HepG2 (cell line): ENCODE measurements at regions not wholly inside any gene's neighbourhood (a gene's known extent, or its start where the extent isn't known, plus 50 kb on each side); places are given as distances from the start of the nearest gene placed in this dataset.

Source experiments
- ATAC-seq: fragments of 200-7000 bp; cut with Tn5 transposase; 3 replicates; pipeline ENCODE4 v1.9.1; 2020; ENCODE audit warnings: mild to moderate bottlenecking, moderate library complexity
- BruUV-seq: library from RNA; stranded (reverse); fragments of 400-500 nt; replicated peaks from 2 replicates; lab custom pipeline; 2021; lab: Mats Ljungman, UMichigan
- CTCF ChIA-PET: fragments of 300-600 bp; formaldehyde crosslinking; extraction: SDS; loops from one replicate; lab custom pipeline; 2021; ENCODE audit warnings: low total read pairs, inconsistent platforms, low intra/inter-chr PET ratio; lab: Yijun Ruan, JAX
- POLR2A ChIA-PET: fragments of 350-600 bp; sonication (Branson Sonifier 250); formaldehyde crosslinking; loops from one replicate; lab custom pipeline; 2020; ENCODE audit warnings: antibody characterized with exemption, inconsistent platforms; lab: Yijun Ruan, JAX
- DNase-seq: peaks from one replicate; pipeline ENCODE4 v3.0.0-alpha.2; 2015; ENCODE audit warnings: low spot score
- FAIRE-seq: peaks from 3 replicates; lab custom pipeline; 2011; peaks lifted over from hg19 to GRCh38; lab: Jason Lieb, UNC
- H2AFZ ChIP-seq: one replicate; pipeline ENCODE4 v1.6.1; 2011; ENCODE audit warnings: low read length, inconsistent platforms
- H3K27ac ChIP-seq: fragments of 300-600 bp; 3 replicates; pipeline ENCODE4 v1.8.0; 2011; ENCODE audit warnings: mixed run types, mild to moderate bottlenecking, mixed read lengths, low read length, inconsistent platforms; ENCODE audit not compliant: insufficient read depth; ENCODE audit errors: extremely low read length
- H3K27me3 ChIP-seq, 2 experiments: fragments of 200-600 bp in 1 of 2; 2 replicates in 1 of 2; 3 replicates in 1 of 2; pipeline versions ENCODE4 v1.6.0 to v1.8.0; 2011; ENCODE audit warnings: low read length in 2 of 2, mild to moderate bottlenecking in 2 of 2, moderate library complexity in 2 of 2, inconsistent platforms in 1 of 2; ENCODE audit not compliant: insufficient read depth in 2 of 2, control insufficient read depth in 1 of 2
- H3K36me3 ChIP-seq, 2 experiments: fragments of 200-600 bp in 1 of 2; replicated peaks in 1 of 2; 2 replicates in 1 of 2; 3 replicates in 1 of 2; pipeline versions ENCODE4 v1.5.1 to v1.8.0; 2011; ENCODE audit warnings: low read length in 2 of 2, inconsistent platforms in 1 of 2; ENCODE audit not compliant: insufficient read depth in 2 of 2, control insufficient read depth in 1 of 2
- H3K4me1 ChIP-seq: 2 replicates; pipeline ENCODE4 v1.5.1; 2012; ENCODE audit warnings: low read length, inconsistent platforms; ENCODE audit not compliant: insufficient read depth
- H3K4me2 ChIP-seq: 2 replicates; pipeline ENCODE4 v1.6.0; 2011; ENCODE audit warnings: low read depth, low read length, inconsistent platforms
- H3K4me3 ChIP-seq, 3 experiments: fragments of 200-600 bp in 1 of 3; sonication (generic), shearing (Covaris generic) in 1 of 3; replicated peaks in 1 of 3; 2 replicates each; pipeline ENCODE4 v1.5.1; 2011 to 2016; ENCODE audit warnings: low read length in 3 of 3, inconsistent platforms in 2 of 3, low read depth in 2 of 3, mild to moderate bottlenecking in 2 of 3, control low read depth in 1 of 3, mixed read lengths in 1 of 3; ENCODE audit not compliant: insufficient read depth in 1 of 3
- H3K79me2 ChIP-seq: one replicate; pipeline ENCODE4 v1.6.1; 2011; ENCODE audit warnings: low read length, inconsistent platforms; ENCODE audit not compliant: insufficient read depth
- H3K9ac ChIP-seq: 2 replicates; pipeline ENCODE4 v1.6.0; 2011; ENCODE audit warnings: mild to moderate bottlenecking, low read depth, low read length, inconsistent platforms; ENCODE audit not compliant: insufficient read depth
- H3K9me3 ChIP-seq: 2 replicates; pipeline ENCODE4 v1.5.1; 2012; ENCODE audit warnings: mild to moderate bottlenecking, low read length
- H4K20me1 ChIP-seq: 2 replicates; pipeline ENCODE4 v1.6.0; 2011; ENCODE audit warnings: inconsistent platforms, mild to moderate bottlenecking, low read length, moderate library complexity; ENCODE audit not compliant: insufficient read depth
- HES4 ChIP-seq: sonication (generic); formaldehyde crosslinking; IDR thresholded peaks from 2 replicates; pipeline ENCODE4 v1.9.0; 2021; ENCODE audit warnings: mild to moderate bottlenecking, missing genetic modification reagents, borderline replicate concordance
- HNF1A ChIP-seq, 2 experiments: sonication (generic) in 1 of 2; formaldehyde crosslinking in 1 of 2; IDR thresholded peaks; 2 replicates each; pipeline versions ENCODE4 v1.4.0 to v1.6.1; 2016 to 2020; ENCODE audit warnings: borderline replicate concordance in 1 of 2, low read depth in 1 of 2, mild to moderate bottlenecking in 1 of 2, missing genetic modification reagents in 1 of 2
- PPARG ChIP-seq: conservative IDR thresholded peaks from 2 replicates; pipeline ENCODE4 v1.6.1; 2016; ENCODE audit warnings: missing biosample characterization, missing genetic modification reagents
- SMYD3 ChIP-seq: sonication (generic); formaldehyde crosslinking; IDR thresholded peaks from 2 replicates; pipeline ENCODE4 v1.8.1; 2023; ENCODE audit warnings: mild to moderate bottlenecking, missing genetic modification reagents
- ZFX ChIP-seq: sonication (generic); formaldehyde crosslinking; IDR thresholded peaks from 2 replicates; pipeline ENCODE4 v1.4.0; 2020; ENCODE audit warnings: mild to moderate bottlenecking, low read depth, missing genetic modification reagents, moderate library complexity
- ZNF619 ChIP-seq: sonication (generic); formaldehyde crosslinking; IDR thresholded peaks from 2 replicates; pipeline ENCODE4 v1.4.0; 2020; ENCODE audit warnings: mild to moderate bottlenecking, missing genetic modification reagents
- ZSCAN22 ChIP-seq: sonication (generic); formaldehyde crosslinking; IDR thresholded peaks from 2 replicates; pipeline ENCODE4 v1.4.0; 2020; ENCODE audit warnings: mild to moderate bottlenecking, missing genetic modification reagents
- ZSCAN9 ChIP-seq: IDR thresholded peaks from 2 replicates; pipeline ENCODE4 v1.6.1; 2016; ENCODE audit warnings: borderline replicate concordance
- WGBS: methylation state at CpG from one replicate; pipeline ENCODE4 v1.1.6; 2017; ENCODE audit warnings: low lambda C conversion rate; 5-methylcytosine and 5-hydroxymethylcytosine counted together
- in situ Hi-C: cut with HindIII; loops from 2 replicates; pipeline ENCODE4 v1.10.0; 2017; ENCODE audit warnings: low pct_unique_long_range_greater_than_20kb; ENCODE audit not compliant: extremely low pct_ligation_motif_present
- intact Hi-C: fragments of 100-400 bp; cut with micrococcal nuclease; formaldehyde crosslinking; loops from one replicate; pipeline ENCODE4 v1.10.0; 2022; ENCODE audit not compliant: unreplicated experiment

- WGBS, result 3% methylated on average over 8 of the region's 8 CpGs
- no peaks in the 10 kb centered on the region for H3K36me3 ChIP-seq
- no peaks in the 10 kb centered on the region for H3K27me3 ChIP-seq
- TF ChIP-seq PPARG (CRISPR knock-in tag) (no peak), ZSCAN9 (CRISPR knock-in tag) (no peak), ZNF619 (no peak), HNF1A (IDR thresholded peaks at IDR 0.05; ENCODE audit: low read depth) (no peak), HNF1A (CRISPR knock-in tag; IDR thresholded peaks at IDR 0.05; ENCODE audit: borderline replicate concordance) (no peak), SMYD3 (CRISPR knock-in tag) (no peak), ZSCAN22 (CRISPR knock-in tag) (no peak), ZFX (no peak), HES4 (CRISPR knock-in tag) (no peak)
- BruUV-seq, result no TSS peak
- DNase-seq, result no peak
- in situ Hi-C loops (no loop called here), intact Hi-C loops (no loop called here)
- no peaks in the 10 kb centered on the region for H3K4me1 ChIP-seq
- no peak overlapping the region for H3K9ac ChIP-seq
- H3K4me2 ChIP-seq, result no peak overlapping the region
- no peak for FAIRE-seq
- H3K4me3 ChIP-seq, result no peak overlapping the region
- H3K9me3 ChIP-seq, result no peaks in the 10 kb centered on the region
- no peaks in the 10 kb centered on the region for H4K20me1 ChIP-seq
- H2AFZ ChIP-seq, result no peak overlapping the region
- ChIA-PET POLR2A (no interaction called here), CTCF (no interaction called here)
- no peak overlapping the region for H3K27ac ChIP-seq
- H3K79me2 ChIP-seq, result no peaks in the 10 kb centered on the region
- ATAC-seq, result no peak
Observed at GRCh38 chr3:16658004-16658924, 53.0 kb upstream of the DAZL start.
